ENCODE measurements at regions not wholly inside any gene's neighbourhood (a gene's known extent, or its start where the extent isn't known, plus 50 kb on each side); places are given as distances from the start of the nearest gene placed in this dataset.

GRCh38 chr4:17336986-17337385 is 174.9 kb downstream of the QDPR start:
- Histone ChIP-seq H3K9me3 (ENCODE audit: control insufficient read depth, insufficient read depth, low read depth, low read length) (no peaks in the 10 kb centered on the region), H3K27me3 (ENCODE audit: control insufficient read depth, insufficient read depth, low read length) (no peaks in the 10 kb centered on the region), H3K4me3 (ENCODE audit: low read depth, low read length) (no peak overlapping the region), H3K9ac (ENCODE audit: low read length) (no peak overlapping the region), H3K36me3 (ENCODE audit: control insufficient read depth, insufficient read depth, low read length) (no peaks in the 10 kb centered on the region), H3K4me1 (ENCODE audit: control insufficient read depth, insufficient read depth, low read length) (0 out of 2 replicates have a peak, but pooled peaks cover 4% of the 10 kb centered on the region), H3K27ac (ENCODE audit: low read depth, low read length) (no peak overlapping the region)

GRCh38 chr4:17336524-17336961 is 175.3 kb downstream of the QDPR start:
- Histone ChIP-seq H3K9ac (ENCODE audit: low read length) (no peak overlapping the region), H3K9me3 (ENCODE audit: control insufficient read depth, insufficient read depth, low read depth, low read length) (no peaks in the 10 kb centered on the region), H3K4me3 (ENCODE audit: low read depth, low read length) (no peak overlapping the region), H3K36me3 (ENCODE audit: control insufficient read depth, insufficient read depth, low read length) (no peaks in the 10 kb centered on the region), H3K4me1 (ENCODE audit: control insufficient read depth, insufficient read depth, low read length) (0 out of 2 replicates have a peak, but pooled peaks cover 4% of the 10 kb centered on the region), H3K27me3 (ENCODE audit: control insufficient read depth, insufficient read depth, low read length) (no peaks in the 10 kb centered on the region), H3K27ac (ENCODE audit: low read depth, low read length) (no peak overlapping the region)

- Histone ChIP-seq H3K4me1 (ENCODE audit: control insufficient read depth, insufficient read depth, low read length) (0 out of 2 replicates have a peak, but pooled peaks cover 4% of the 10 kb centered on the region), H3K27me3 (ENCODE audit: control insufficient read depth, insufficient read depth, low read length) (no peaks in the 10 kb centered on the region), H3K27ac (ENCODE audit: low read depth, low read length) (no peak overlapping the region), H3K9me3 (ENCODE audit: control insufficient read depth, insufficient read depth, low read depth, low read length) (no peaks in the 10 kb centered on the region), H3K4me3 (ENCODE audit: low read depth, low read length) (no peak overlapping the region), H3K9ac (ENCODE audit: low read length) (no peak overlapping the region), H3K36me3 (ENCODE audit: control insufficient read depth, insufficient read depth, low read length) (no peaks in the 10 kb centered on the region)
Measured at GRCh38 chr4:17336069-17336468, 175.8 kb downstream of the QDPR start.

GRCh38 chr4:17335371-17335770 is 176.5 kb downstream of the QDPR start:
- H3K4me1 ChIP-seq (ENCODE audit: control insufficient read depth, insufficient read depth, low read length) = 0 out of 2 replicates have a peak, but pooled peaks cover 4% of the 10 kb centered on the region
- H3K27me3 ChIP-seq (ENCODE audit: control insufficient read depth, insufficient read depth, low read length) = no peaks in the 10 kb centered on the region
- no peak overlapping the region for H3K9ac ChIP-seq (ENCODE audit: low read length)
- no peak overlapping the region for H3K4me3 ChIP-seq (ENCODE audit: low read depth, low read length)
- no peaks in the 10 kb centered on the region for H3K36me3 ChIP-seq (ENCODE audit: control insufficient read depth, insufficient read depth, low read length)
- H3K9me3 ChIP-seq (ENCODE audit: control insufficient read depth, insufficient read depth, low read depth, low read length) = no peaks in the 10 kb centered on the region
- H3K27ac ChIP-seq (ENCODE audit: low read depth, low read length) = no peak overlapping the region

- Histone ChIP-seq H3K27ac (ENCODE audit: low read depth, low read length) (no peak overlapping the region), H3K36me3 (ENCODE audit: control insufficient read depth, insufficient read depth, low read length) (no peaks in the 10 kb centered on the region), H3K27me3 (ENCODE audit: control insufficient read depth, insufficient read depth, low read length) (no peaks in the 10 kb centered on the region), H3K9ac (ENCODE audit: low read length) (no peak overlapping the region), H3K9me3 (ENCODE audit: control insufficient read depth, insufficient read depth, low read depth, low read length) (no peaks in the 10 kb centered on the region), H3K4me1 (ENCODE audit: control insufficient read depth, insufficient read depth, low read length) (0 out of 2 replicates have a peak, but pooled peaks cover 4% of the 10 kb centered on the region), H3K4me3 (ENCODE audit: low read depth, low read length) (no peak overlapping the region)
Measured at GRCh38 chr4:17332478-17332877, 179.4 kb downstream of the QDPR start.

- H3K27me3 ChIP-seq (ENCODE audit: control insufficient read depth, insufficient read depth, low read length) = no peaks in the 10 kb centered on the region
- H3K4me1 ChIP-seq (ENCODE audit: control insufficient read depth, insufficient read depth, low read length) = peaks cover 7% of the 10 kb centered on the region
- H3K36me3 ChIP-seq (ENCODE audit: control insufficient read depth, insufficient read depth, low read length) = no peaks in the 10 kb centered on the region
- H3K9ac ChIP-seq (ENCODE audit: low read length) = no peak overlapping the region
- no peaks in the 10 kb centered on the region for H3K9me3 ChIP-seq (ENCODE audit: control insufficient read depth, insufficient read depth, low read depth, low read length)
- H3K27ac ChIP-seq (ENCODE audit: low read depth, low read length) = no peak overlapping the region
- H3K4me3 ChIP-seq (ENCODE audit: low read depth, low read length) = no peak overlapping the region
Measured at GRCh38 chr4:17329046-17329445, 182.8 kb downstream of the QDPR start.

- H3K27me3 ChIP-seq (ENCODE audit: control insufficient read depth, insufficient read depth, low read length) = no peaks in the 10 kb centered on the region
- H3K9me3 ChIP-seq (ENCODE audit: control insufficient read depth, insufficient read depth, low read depth, low read length) = no peaks in the 10 kb centered on the region
- no peak overlapping the region for H3K27ac ChIP-seq (ENCODE audit: low read depth, low read length)
- H3K9ac ChIP-seq (ENCODE audit: low read length) = no peak overlapping the region
- no peaks in the 10 kb centered on the region for H3K36me3 ChIP-seq (ENCODE audit: control insufficient read depth, insufficient read depth, low read length)
- H3K4me3 ChIP-seq (ENCODE audit: low read depth, low read length) = no peak overlapping the region
- H3K4me1 ChIP-seq (ENCODE audit: control insufficient read depth, insufficient read depth, low read length) = peaks cover 9% of the 10 kb centered on the region
Measured at GRCh38 chr4:17328141-17328815, 183.6 kb downstream of the QDPR start.

- Histone ChIP-seq H3K4me1 (ENCODE audit: control insufficient read depth, insufficient read depth, low read length) (peaks cover 9% of the 10 kb centered on the region), H3K4me3 (ENCODE audit: low read depth, low read length) (no peak overlapping the region), H3K9ac (ENCODE audit: low read length) (no peak overlapping the region), H3K27me3 (ENCODE audit: control insufficient read depth, insufficient read depth, low read length) (no peaks in the 10 kb centered on the region), H3K9me3 (ENCODE audit: control insufficient read depth, insufficient read depth, low read depth, low read length) (no peaks in the 10 kb centered on the region), H3K27ac (ENCODE audit: low read depth, low read length) (no peak overlapping the region), H3K36me3 (ENCODE audit: control insufficient read depth, insufficient read depth, low read length) (no peaks in the 10 kb centered on the region)
Measured at GRCh38 chr4:17327591-17327990, 184.3 kb downstream of the QDPR start.

GRCh38 chr4:17326756-17327155 is 185.1 kb downstream of the QDPR start:
- Histone ChIP-seq H3K27me3 (ENCODE audit: control insufficient read depth, insufficient read depth, low read length) (no peaks in the 10 kb centered on the region), H3K9me3 (ENCODE audit: control insufficient read depth, insufficient read depth, low read depth, low read length) (no peaks in the 10 kb centered on the region), H3K4me3 (ENCODE audit: low read depth, low read length) (no peak overlapping the region), H3K36me3 (ENCODE audit: control insufficient read depth, insufficient read depth, low read length) (no peaks in the 10 kb centered on the region), H3K4me1 (ENCODE audit: control insufficient read depth, insufficient read depth, low read length) (peaks cover 9% of the 10 kb centered on the region), H3K27ac (ENCODE audit: low read depth, low read length) (no peak overlapping the region), H3K9ac (ENCODE audit: low read length) (no peak overlapping the region)

GRCh38 chr4:17325098-17325497 is 186.8 kb downstream of the QDPR start:
- Histone ChIP-seq H3K27me3 (ENCODE audit: control insufficient read depth, insufficient read depth, low read length) (no peaks in the 10 kb centered on the region), H3K9ac (ENCODE audit: low read length) (no peak overlapping the region), H3K4me3 (ENCODE audit: low read depth, low read length) (no peak overlapping the region), H3K36me3 (ENCODE audit: control insufficient read depth, insufficient read depth, low read length) (no peaks in the 10 kb centered on the region), H3K4me1 (ENCODE audit: control insufficient read depth, insufficient read depth, low read length) (peaks cover 9% of the 10 kb centered on the region), H3K9me3 (ENCODE audit: control insufficient read depth, insufficient read depth, low read depth, low read length) (no peaks in the 10 kb centered on the region), H3K27ac (ENCODE audit: low read depth, low read length) (no peak overlapping the region)

GRCh38 chr4:17324386-17324830 is 187.5 kb downstream of the QDPR start:
- Histone ChIP-seq H3K4me3 (ENCODE audit: low read depth, low read length) (no peak overlapping the region), H3K36me3 (ENCODE audit: control insufficient read depth, insufficient read depth, low read length) (no peaks in the 10 kb centered on the region), H3K4me1 (ENCODE audit: control insufficient read depth, insufficient read depth, low read length) (peaks cover 9% of the 10 kb centered on the region), H3K27ac (ENCODE audit: low read depth, low read length) (no peak overlapping the region), H3K9ac (ENCODE audit: low read length) (no peak overlapping the region), H3K9me3 (ENCODE audit: control insufficient read depth, insufficient read depth, low read depth, low read length) (no peaks in the 10 kb centered on the region), H3K27me3 (ENCODE audit: control insufficient read depth, insufficient read depth, low read length) (no peaks in the 10 kb centered on the region)

Data from HUES6 (cell line).